ENCODE measurements at regions not wholly inside any gene's neighbourhood (a gene's known extent, or its start where the extent isn't known, plus 50 kb on each side); places are given as distances from the start of the nearest gene placed in this dataset.

- H3K27me3 ChIP-seq (ENCODE audit: control insufficient read depth, low read length): no peaks in the 10 kb centered on the region
- H4K20me1 ChIP-seq (ENCODE audit: control insufficient read depth, insufficient read depth, low read depth, low read length): no peaks in the 10 kb centered on the region
- no peaks in the 10 kb centered on the region for H3K36me3 ChIP-seq (ENCODE audit: control insufficient read depth, low read length)
- TF ChIP-seq EZH2phosphoT487 (IDR thresholded peaks at IDR 0.05; ENCODE audit: borderline replicate concordance, low read length) (no peak), CTCF (IDR thresholded peaks at IDR 0.05; ENCODE audit: low read depth, low read length, poor library complexity, severe bottlenecking) (no peak)
- no peaks in the 10 kb centered on the region for H3K79me2 ChIP-seq (ENCODE audit: control insufficient read depth, low read length)
- no peaks in the 10 kb centered on the region for H3F3A ChIP-seq (ENCODE audit: control insufficient read depth, insufficient read depth)
- no peak overlapping the region for H3K4me2 ChIP-seq (ENCODE audit: low read length)
- no peaks in the 10 kb centered on the region for H3K9me3 ChIP-seq (ENCODE audit: control insufficient read depth, insufficient read depth, low read length)
- H3K27ac ChIP-seq (ENCODE audit: low read depth, low read length): no peak overlapping the region
- H3K4me3 ChIP-seq (ENCODE audit: low read length): no peak overlapping the region
- H3K4me1 ChIP-seq (ENCODE audit: control insufficient read depth, low read length): no peaks in the 10 kb centered on the region
- no peaks in the 10 kb centered on the region for H3K9me2 ChIP-seq (replicated peaks; ENCODE audit: control insufficient read depth, low read length)
Measured at GRCh38 chr5:67400752-67401151, 204.2 kb upstream of the CD180 start.

- Histone ChIP-seq H3K27ac (ENCODE audit: low read depth, low read length) (no peak overlapping the region), H3K4me3 (ENCODE audit: low read length) (no peak overlapping the region), H3K9me3 (ENCODE audit: control insufficient read depth, insufficient read depth, low read length) (no peaks in the 10 kb centered on the region), H3F3A (ENCODE audit: control insufficient read depth, insufficient read depth) (no peaks in the 10 kb centered on the region), H3K79me2 (ENCODE audit: control insufficient read depth, low read length) (no peaks in the 10 kb centered on the region), H3K4me2 (ENCODE audit: low read length) (no peak overlapping the region), H3K27me3 (ENCODE audit: control insufficient read depth, low read length) (peaks cover 6% of the 10 kb centered on the region; the same call in 1 of the 2 replicates), H3K36me3 (ENCODE audit: control insufficient read depth, low read length) (no peaks in the 10 kb centered on the region), H3K4me1 (ENCODE audit: control insufficient read depth, low read length) (no peaks in the 10 kb centered on the region), H4K20me1 (ENCODE audit: control insufficient read depth, insufficient read depth, low read depth, low read length) (no peaks in the 10 kb centered on the region), H3K9me2 (replicated peaks; ENCODE audit: control insufficient read depth, low read length) (no peaks in the 10 kb centered on the region)
- TF ChIP-seq EZH2phosphoT487 (IDR thresholded peaks at IDR 0.05; ENCODE audit: borderline replicate concordance, low read length): no peak
- TF ChIP-seq CTCF (IDR thresholded peaks at IDR 0.05; ENCODE audit: low read depth, low read length, poor library complexity, severe bottlenecking): no peak
Measured at GRCh38 chr5:67395790-67396418, 199.3 kb upstream of the CD180 start.

- no peak for TF ChIP-seq CTCF (IDR thresholded peaks at IDR 0.05; ENCODE audit: low read depth, low read length, poor library complexity, severe bottlenecking)
- no peak for TF ChIP-seq EZH2phosphoT487 (IDR thresholded peaks at IDR 0.05; ENCODE audit: borderline replicate concordance, low read length)
- Histone ChIP-seq H3K4me1 (ENCODE audit: control insufficient read depth, low read length) (no peaks in the 10 kb centered on the region), H3K4me2 (ENCODE audit: low read length) (no peak overlapping the region), H3K9me2 (replicated peaks; ENCODE audit: control insufficient read depth, low read length) (no peaks in the 10 kb centered on the region), H4K20me1 (ENCODE audit: control insufficient read depth, insufficient read depth, low read depth, low read length) (no peaks in the 10 kb centered on the region), H3K79me2 (ENCODE audit: control insufficient read depth, low read length) (no peaks in the 10 kb centered on the region), H3K27ac (ENCODE audit: low read depth, low read length) (no peak overlapping the region), H3K4me3 (ENCODE audit: low read length) (no peak overlapping the region), H3K9me3 (ENCODE audit: control insufficient read depth, insufficient read depth, low read length) (no peaks in the 10 kb centered on the region), H3K27me3 (ENCODE audit: control insufficient read depth, low read length) (peaks cover 6% of the 10 kb centered on the region; the same call in 1 of the 2 replicates), H3K36me3 (ENCODE audit: control insufficient read depth, low read length) (no peaks in the 10 kb centered on the region), H3F3A (ENCODE audit: control insufficient read depth, insufficient read depth) (no peaks in the 10 kb centered on the region)
Measured at GRCh38 chr5:67393211-67393610, 196.6 kb upstream of the CD180 start.

Measured in DOHH2 (cell line).